KOPT-K1 (cell line): ENCODE measurements at regions not wholly inside any gene's neighbourhood (a gene's known extent, or its start where the extent isn't known, plus 50 kb on each side); places are given as distances from the start of the nearest gene placed in this dataset.

Source experiments
- H3K27ac ChIP-seq: fragments of 200-600 bp; sonication (generic); 2 replicates; pipeline ENCODE4 v1.5.1; 2016; ENCODE audit warnings: antibody characterized with exemption, mild to moderate bottlenecking, low read depth, low read length; ENCODE audit not compliant: poor library complexity, severe bottlenecking
- H3K36me3 ChIP-seq: fragments of 200-600 bp; sonication (generic); 2 replicates; pipeline ENCODE4 v1.5.1; 2017; ENCODE audit warnings: antibody characterized with exemption, mild to moderate bottlenecking, low read length, moderate library complexity; ENCODE audit not compliant: insufficient read depth
- H3K9me3 ChIP-seq: fragments of 200-600 bp; sonication (generic); 2 replicates; pipeline ENCODE4 v1.5.1; 2017; ENCODE audit warnings: antibody characterized with exemption, low read length, mild to moderate bottlenecking; ENCODE audit not compliant: insufficient read depth, poor library complexity, severe bottlenecking

GRCh38 chr9:105065098-105066088 lies 137.4 kb upstream of the ABCA1 start:
- Histone ChIP-seq H3K27ac (no peak overlapping the region), H3K9me3 (no peaks in the 10 kb centered on the region), H3K36me3 (no peaks in the 10 kb centered on the region)

- H3K27ac ChIP-seq, result no peak overlapping the region
- H3K9me3 ChIP-seq, result no peaks in the 10 kb centered on the region
- no peaks in the 10 kb centered on the region for H3K36me3 ChIP-seq
Measured at GRCh38 chr9:105066275-105066865, 138.4 kb upstream of the ABCA1 start.

GRCh38 chr9:105067895-105068580 lies 140.1 kb upstream of the ABCA1 start:
- Histone ChIP-seq H3K27ac (no peak overlapping the region), H3K36me3 (no peaks in the 10 kb centered on the region), H3K9me3 (no peaks in the 10 kb centered on the region)

- Histone ChIP-seq H3K9me3 (no peaks in the 10 kb centered on the region), H3K27ac (no peak overlapping the region), H3K36me3 (no peaks in the 10 kb centered on the region)
Measured at GRCh38 chr9:105069285-105069684, 141.3 kb upstream of the ABCA1 start.

- no peaks in the 10 kb centered on the region for H3K9me3 ChIP-seq
- H3K27ac ChIP-seq, result no peak overlapping the region
- H3K36me3 ChIP-seq, result no peaks in the 10 kb centered on the region
Measured at GRCh38 chr9:105069696-105070095, 141.7 kb upstream of the ABCA1 start.

GRCh38 chr9:105070176-105070575 lies 142.2 kb upstream of the ABCA1 start:
- no peak overlapping the region for H3K27ac ChIP-seq
- H3K36me3 ChIP-seq, result no peaks in the 10 kb centered on the region

GRCh38 chr9:105072476-105072875 lies 144.5 kb upstream of the ABCA1 start:
- Histone ChIP-seq H3K36me3 (no peaks in the 10 kb centered on the region), H3K9me3 (no peaks in the 10 kb centered on the region), H3K27ac (no peak overlapping the region)

More at GRCh38 chr9:105070176-105070575, 142.2 kb upstream of the ABCA1 start:
- H3K9me3 ChIP-seq, result no peaks in the 10 kb centered on the region

- no peak overlapping the region for H3K27ac ChIP-seq
- no peaks in the 10 kb centered on the region for H3K36me3 ChIP-seq
- no peaks in the 10 kb centered on the region for H3K9me3 ChIP-seq
Measured at GRCh38 chr9:105073147-105073546, 145.2 kb upstream of the ABCA1 start.

GRCh38 chr9:105074491-105074890 lies 146.5 kb upstream of the ABCA1 start:
- Histone ChIP-seq H3K36me3 (no peaks in the 10 kb centered on the region), H3K27ac (no peak overlapping the region), H3K9me3 (no peaks in the 10 kb centered on the region)

- H3K9me3 ChIP-seq, result no peaks in the 10 kb centered on the region
- no peak overlapping the region for H3K27ac ChIP-seq
- no peaks in the 10 kb centered on the region for H3K36me3 ChIP-seq
Measured at GRCh38 chr9:105076729-105077128, 148.8 kb upstream of the ABCA1 start.

- H3K9me3 ChIP-seq, result no peaks in the 10 kb centered on the region
- no peaks in the 10 kb centered on the region for H3K36me3 ChIP-seq
- no peak overlapping the region for H3K27ac ChIP-seq
Measured at GRCh38 chr9:105079457-105079856, 151.5 kb upstream of the ABCA1 start.

- H3K27ac ChIP-seq, result no peak overlapping the region
- no peaks in the 10 kb centered on the region for H3K36me3 ChIP-seq
Measured at GRCh38 chr9:105082843-105083242, 154.9 kb upstream of the ABCA1 start.

GRCh38 chr9:105083256-105083655 lies 155.3 kb upstream of the ABCA1 start:
- Histone ChIP-seq H3K36me3 (no peaks in the 10 kb centered on the region), H3K27ac (no peak overlapping the region), H3K9me3 (no peaks in the 10 kb centered on the region)

More at GRCh38 chr9:105082843-105083242, 154.9 kb upstream of the ABCA1 start:
- no peaks in the 10 kb centered on the region for H3K9me3 ChIP-seq

GRCh38 chr9:105087910-105088898 lies 156.2 kb upstream of the SLC44A1 start:
- Histone ChIP-seq H3K36me3 (no peaks in the 10 kb centered on the region), H3K27ac (no peak overlapping the region), H3K9me3 (no peaks in the 10 kb centered on the region)
